BLaER1 treated with 17β-estradiol and CSF1 and Interleukin-3, amounts not matched to agents 10 nM and 100 nM (cell line): ENCODE measurements at regions not wholly inside any gene's neighbourhood (a gene's known extent, or its start where the extent isn't known, plus 50 kb on each side); places are given as distances from the start of the nearest gene placed in this dataset.

Experiments used
- H3K27ac ChIP-seq, 11 experiments: shearing (Covaris generic); formaldehyde crosslinking; 2 replicates each; pipeline ENCODE4 v1.8.1; 2022
- H3K27me3 ChIP-seq, 11 experiments: shearing (Covaris generic); formaldehyde crosslinking; 2 replicates each; pipeline ENCODE4 v1.8.1; 2022
- H3K36me3 ChIP-seq, 11 experiments: shearing (Covaris generic); formaldehyde crosslinking; 2 replicates each; pipeline ENCODE4 v1.8.1; 2022
- H3K4me1 ChIP-seq, 10 experiments: shearing (Covaris generic); formaldehyde crosslinking; 2 replicates each; pipeline ENCODE4 v1.8.1; 2022
- H3K4me2 ChIP-seq, 11 experiments: shearing (Covaris generic); formaldehyde crosslinking; 2 replicates each; pipeline ENCODE4 v1.8.1; 2022
- H3K4me3 ChIP-seq, 10 experiments: shearing (Covaris generic); formaldehyde crosslinking; 2 replicates each; pipeline ENCODE4 v1.8.1; 2022
- H3K9ac ChIP-seq, 11 experiments: shearing (Covaris generic); formaldehyde crosslinking; 2 replicates each; pipeline ENCODE4 v1.8.1; 2022
- H3K9me3 ChIP-seq, 11 experiments: shearing (Covaris generic); formaldehyde crosslinking; replicated peaks in 1 of 11; 2 replicates each; pipeline ENCODE4 v1.8.1; 2022
- H4K20me1 ChIP-seq, 11 experiments: shearing (Covaris generic); formaldehyde crosslinking; 2 replicates each; pipeline ENCODE4 v1.8.1; 2022
- Cebpa-rat ChIP-seq, 11 experiments: shearing (Covaris generic); IDR thresholded peaks; 2 replicates each; pipeline ENCODE4 v1.8.1; 2022

DNA sequence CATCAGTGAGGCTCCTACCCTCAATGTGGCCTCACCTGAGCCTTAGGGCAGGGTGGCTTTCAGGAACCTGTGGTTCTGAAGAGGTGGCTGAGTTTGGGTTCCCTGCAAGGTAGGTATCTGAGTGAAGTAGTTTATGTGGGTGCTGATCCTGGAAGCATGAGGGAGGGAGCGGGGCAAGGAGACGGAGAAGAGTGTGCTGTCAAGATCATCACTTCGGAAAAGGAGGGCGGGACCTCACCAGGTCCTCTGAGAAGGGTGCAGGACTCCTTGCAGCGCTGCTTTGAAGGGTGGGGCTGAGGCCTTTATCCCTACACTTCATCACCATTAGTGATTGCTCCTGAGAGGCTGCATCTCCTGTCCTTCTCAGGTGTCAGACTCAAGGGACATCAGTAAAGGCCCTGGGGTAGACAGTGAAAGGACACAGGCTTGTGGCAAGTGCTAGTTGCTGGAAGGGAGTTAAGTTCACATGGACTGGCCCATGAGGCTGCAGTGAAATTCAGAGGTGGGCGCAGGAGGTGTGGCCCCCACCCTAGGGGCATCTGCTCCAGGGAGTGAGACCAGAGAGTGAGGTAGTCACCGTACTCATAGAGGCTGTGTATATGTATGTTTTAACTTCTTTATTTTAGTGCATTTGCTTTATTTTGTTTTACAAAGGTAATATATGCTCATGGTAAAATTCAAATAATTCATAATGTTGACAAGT, 57.3 kb upstream of the GALNT2 start:
- no peak for TF ChIP-seq Cebpa-rat (IDR thresholded peaks at IDR 0.05)

DNA sequence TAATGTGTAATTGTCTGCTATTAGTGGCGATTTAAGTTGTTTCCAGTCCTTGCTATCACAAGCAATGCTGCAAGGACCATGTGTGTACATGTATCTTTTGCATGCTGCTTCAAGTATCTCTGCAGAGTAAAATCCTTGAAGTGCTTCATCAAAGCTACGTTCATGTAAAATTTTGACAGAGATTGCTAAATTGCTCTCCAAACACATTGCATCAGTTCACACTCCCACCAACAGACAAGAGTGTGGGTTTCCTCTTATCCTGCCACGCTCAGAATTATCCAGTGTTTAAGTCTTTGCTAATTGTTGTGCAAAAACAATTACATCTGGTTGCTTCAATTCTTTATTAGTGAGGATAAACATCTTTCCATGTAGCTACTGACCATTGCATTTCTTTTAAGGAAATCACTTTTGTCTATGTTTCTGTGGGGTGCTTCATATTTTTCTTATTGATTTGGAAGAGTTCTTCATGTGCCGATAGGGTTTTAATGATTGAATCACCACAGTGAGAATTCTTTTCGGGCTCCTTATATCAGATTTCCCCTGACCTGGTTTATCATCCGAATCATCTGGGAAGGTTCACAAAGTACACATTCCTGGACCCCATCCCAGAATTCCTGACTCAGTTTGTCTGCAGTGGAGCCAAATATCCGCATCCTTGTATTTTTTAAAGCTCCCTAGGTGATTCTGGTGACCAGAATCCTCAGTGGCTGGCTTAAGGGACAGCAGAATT, 56.3 kb upstream of the GALNT2 start:
- H3K9ac ChIP-seq, result no peak overlapping the region

More for the DNA sequence above, 57.3 kb upstream of the GALNT2 start:
- no peaks in the 10 kb centered on the region for H4K20me1 ChIP-seq
- peaks cover 0 to 10% (median 3%) of the 10 kb centered on the region in 10 experiments; a peak in 7 of 20 replicates for H3K4me1 ChIP-seq
- no peaks in the 10 kb centered on the region for H3K36me3 ChIP-seq
- no peak overlapping the region for H3K4me2 ChIP-seq
- no peak overlapping the region for H3K9ac ChIP-seq
- H3K27ac ChIP-seq, result no peak overlapping the region
- H3K9me3 ChIP-seq, result no peaks in the 10 kb centered on the region
- H3K27me3 ChIP-seq, result no peaks in the 10 kb centered on the region
- H3K4me3 ChIP-seq, result no peak overlapping the region

DNA sequence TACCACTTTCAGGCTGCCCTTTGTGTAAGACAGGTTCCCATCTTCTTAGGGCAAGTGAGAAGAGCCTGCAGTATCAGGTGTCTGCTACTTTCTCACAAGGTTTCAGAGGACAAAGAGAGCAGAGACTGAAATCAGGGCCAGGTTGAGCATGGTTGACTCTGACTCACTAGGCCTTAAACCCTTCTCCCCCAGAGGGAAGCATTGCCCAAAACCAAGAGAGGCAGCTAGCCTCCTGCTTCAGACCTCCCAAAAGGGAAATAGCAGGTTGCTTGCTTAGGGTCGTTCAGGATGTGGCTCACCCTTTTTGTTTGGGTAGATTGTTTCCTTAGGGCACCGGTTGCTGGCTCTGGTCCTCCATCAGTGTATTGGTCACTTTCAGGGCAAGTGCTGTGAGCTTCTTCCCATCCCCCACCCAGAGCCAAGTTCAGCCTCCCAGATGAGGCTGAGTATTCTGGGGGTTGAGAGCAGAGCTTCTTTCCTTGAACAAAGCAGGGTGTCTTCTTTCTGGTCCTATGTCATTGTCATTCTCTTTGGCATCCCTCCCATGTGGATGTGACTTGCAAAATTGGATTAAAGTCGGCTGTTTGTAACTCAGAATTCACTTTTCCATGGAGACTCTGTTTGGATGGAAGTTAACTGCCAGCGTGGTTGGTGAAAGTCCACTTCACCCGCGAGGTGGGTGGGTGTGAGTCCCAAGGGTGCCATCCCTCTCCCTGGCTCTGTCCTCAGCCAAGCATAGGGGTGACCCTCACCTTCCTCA, 55.5 kb upstream of the GALNT2 start:
- Histone ChIP-seq H3K36me3 (no peaks in the 10 kb centered on the region), H3K9ac (no peak overlapping the region), H3K9me3 (no peaks in the 10 kb centered on the region), H3K4me1 (peaks cover 0 to 9% (median 2%) of the 10 kb centered on the region in 10 experiments; a peak in 5 of 20 replicates), H3K4me2 (0 out of 22 replicates have a peak overlapping the region, but pooled peaks of 3 of the 11 experiments have one; percentile 3 to 14 (median 7)), H3K4me3 (no peak overlapping the region), H3K27me3 (no peaks in the 10 kb centered on the region), H3K27ac (no peak overlapping the region), H4K20me1 (no peaks in the 10 kb centered on the region)
- no peak for TF ChIP-seq Cebpa-rat (IDR thresholded peaks at IDR 0.05)

More for the DNA sequence above, 56.3 kb upstream of the GALNT2 start:
- Histone ChIP-seq H3K36me3 (no peaks in the 10 kb centered on the region), H3K4me2 (0 out of 22 replicates have a peak overlapping the region, but pooled peaks of 3 of the 11 experiments have one; percentile 3 to 14 (median 7)), H3K9me3 (no peaks in the 10 kb centered on the region), H3K27ac (no peak overlapping the region), H4K20me1 (no peaks in the 10 kb centered on the region), H3K4me3 (no peak overlapping the region), H3K4me1 (peaks cover 0 to 9% (median 2%) of the 10 kb centered on the region in 10 experiments; a peak in 5 of 20 replicates), H3K27me3 (no peaks in the 10 kb centered on the region)
- peak in 1 of 11 experiments; percentile 8; a peak in 1 of 22 replicates for TF ChIP-seq Cebpa-rat (IDR thresholded peaks at IDR 0.05)

DNA sequence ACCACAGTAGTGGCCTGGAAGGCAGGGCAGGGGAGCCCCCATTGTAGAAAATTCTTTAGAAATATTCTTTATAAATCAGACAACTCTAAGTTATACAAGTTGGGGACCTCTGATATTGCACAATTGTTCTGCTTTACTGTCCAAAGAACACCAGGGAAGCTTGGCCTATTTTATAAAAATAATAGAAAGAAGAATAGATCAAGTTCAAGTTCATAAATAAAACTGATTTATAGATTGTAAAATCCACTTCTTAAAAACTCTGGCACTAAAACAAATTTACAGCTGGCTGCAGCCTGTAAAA, 55.0 kb upstream of the GALNT2 start:
- TF ChIP-seq Cebpa-rat (IDR thresholded peaks at IDR 0.05), result no peak
- Histone ChIP-seq H3K9me3 (no peaks in the 10 kb centered on the region), H3K27me3 (no peaks in the 10 kb centered on the region), H3K4me2 (0 out of 22 replicates have a peak overlapping the region, but pooled peaks of 1 of the 11 experiments have one; percentile 14), H3K4me3 (no peak overlapping the region), H3K27ac (no peak overlapping the region), H3K36me3 (no peaks in the 10 kb centered on the region), H4K20me1 (no peaks in the 10 kb centered on the region), H3K9ac (no peak overlapping the region), H3K4me1 (peaks cover 0 to 9% (median 2%) of the 10 kb centered on the region in 10 experiments; a peak in 5 of 20 replicates)

DNA sequence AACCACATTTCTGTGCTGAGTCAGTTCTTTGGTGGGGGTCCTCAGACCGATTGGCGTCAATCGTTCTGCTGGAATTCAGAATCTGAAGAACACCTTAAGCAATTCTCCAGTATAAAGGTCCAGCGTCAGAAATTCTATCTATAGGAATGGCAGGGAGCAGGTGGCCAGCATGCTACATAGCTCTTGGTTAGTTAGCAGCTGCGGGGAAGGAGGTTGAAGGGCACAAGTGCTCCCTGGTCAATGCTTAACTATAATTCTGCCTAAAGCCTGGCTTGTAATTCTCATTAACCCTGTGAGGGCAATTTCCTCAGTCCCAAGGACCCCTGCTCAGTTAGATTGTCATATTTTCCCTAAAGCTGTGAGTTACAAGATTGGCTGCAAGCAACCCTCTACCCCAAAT, 54.3 kb upstream of the GALNT2 start:
- H4K20me1 ChIP-seq, result no peaks in the 10 kb centered on the region
- no peaks in the 10 kb centered on the region for H3K36me3 ChIP-seq
- H3K4me3 ChIP-seq, result no peak overlapping the region
- H3K27me3 ChIP-seq, result no peaks in the 10 kb centered on the region
- TF ChIP-seq Cebpa-rat (IDR thresholded peaks at IDR 0.05), result no peak
- no peak overlapping the region for H3K4me2 ChIP-seq
- no peak overlapping the region for H3K9ac ChIP-seq
- H3K27ac ChIP-seq, result no peak overlapping the region
- no peaks in the 10 kb centered on the region for H3K9me3 ChIP-seq
- peaks cover 0 to 9% (median 2%) of the 10 kb centered on the region in 10 experiments; a peak in 5 of 20 replicates for H3K4me1 ChIP-seq

DNA sequence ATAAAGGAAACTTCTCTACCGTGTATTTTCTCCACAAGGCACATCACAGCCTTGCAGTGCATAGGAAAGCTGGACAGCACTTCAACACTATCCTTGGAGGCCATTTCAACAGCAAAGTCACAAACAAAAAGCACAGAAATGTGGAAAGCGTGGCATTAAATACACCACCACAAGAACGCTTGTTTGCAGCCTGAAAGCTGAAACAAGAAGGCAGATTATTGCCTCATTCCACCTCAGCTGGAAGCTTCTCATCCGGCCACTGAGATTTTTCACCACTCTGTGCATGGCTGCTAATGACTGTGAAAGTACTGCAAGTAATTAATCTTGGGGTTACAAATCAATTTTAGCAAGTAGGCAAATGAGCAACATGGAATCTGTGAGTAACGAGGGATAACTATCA, 50.9 kb upstream of the GALNT2 start:
- H3K4me1 ChIP-seq, result peaks cover 0 to 6% (median 2%) of the 10 kb centered on the region in 10 experiments; a peak in 5 of 20 replicates
- no peak overlapping the region for H3K27ac ChIP-seq
- H3K27me3 ChIP-seq, result no peaks in the 10 kb centered on the region
- H3K9me3 ChIP-seq, result no peaks in the 10 kb centered on the region
- H3K4me3 ChIP-seq, result no peak overlapping the region
- no peaks in the 10 kb centered on the region for H4K20me1 ChIP-seq
- H3K36me3 ChIP-seq, result no peaks in the 10 kb centered on the region
- H3K4me2 ChIP-seq, result no peak overlapping the region
- H3K9ac ChIP-seq, result no peak overlapping the region
- no peak for TF ChIP-seq Cebpa-rat (IDR thresholded peaks at IDR 0.05)
